ENCODE measurements at regions not wholly inside any gene's neighbourhood (a gene's known extent, or its start where the extent isn't known, plus 50 kb on each side); places are given as distances from the start of the nearest gene placed in this dataset.

GRCh38 chr7:25611196-25611595, 382.9 kb upstream of the NPVF start:
- TF ChIP-seq POLR2A (IDR thresholded peaks at IDR 0.05), result no peak
- TF ChIP-seq CTCF (IDR thresholded peaks at IDR 0.05), result no peak
